Peyer's patch (tissue), 4 donors: ENCODE measurements at regions not wholly inside any gene's neighbourhood (a gene's known extent, or its start where the extent isn't known, plus 50 kb on each side); places are given as distances from the start of the nearest gene placed in this dataset.

Experiments used
- CTCF ChIP-seq, 6 experiments: fragments of 450-650 bp in 4 of 6; fragments of 200-600 bp in 2 of 6; sonication (generic) in 1 of 6; IDR thresholded peaks; one replicate each; pipeline ENCODE4 v1.5.1; 2017 to 2019; ENCODE audit warnings: antibody characterized with exemption in 6 of 6, mild to moderate bottlenecking in 3 of 6, moderate library complexity in 1 of 6
- POLR2A ChIP-seq, 2 donors: fragments of 450-650 bp; IDR thresholded peaks; one replicate each; pipeline ENCODE4 v1.5.1; 2017; ENCODE audit warnings: antibody characterized with exemption in 2 of 2, mild to moderate bottlenecking in 2 of 2, moderate library complexity in 2 of 2

DNA sequence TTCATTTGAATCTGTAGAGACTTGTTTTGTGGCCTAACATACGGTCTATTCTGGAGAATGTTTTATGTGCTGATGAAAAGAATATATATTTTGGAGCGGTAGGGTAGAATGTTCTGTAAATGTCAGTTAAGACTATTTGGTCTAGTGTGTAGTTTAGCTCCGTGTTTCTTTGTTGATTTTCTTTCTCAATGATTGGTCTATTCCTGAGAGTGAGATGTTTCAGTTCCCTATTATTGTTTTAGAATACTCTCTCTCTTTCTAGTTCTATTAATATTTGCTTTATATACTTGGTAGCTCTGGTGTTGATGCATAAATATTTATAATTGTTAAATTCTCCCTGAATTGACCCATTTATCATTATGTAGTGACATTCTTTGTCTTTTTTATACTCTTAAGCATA is 236.5 kb downstream of the GLUD2 start:
- no peak for TF ChIP-seq CTCF (IDR thresholded peaks at IDR 0.05)
- TF ChIP-seq POLR2A (IDR thresholded peaks at IDR 0.05): no peak
